DOHH2 (cell line): ENCODE measurements at regions not wholly inside any gene's neighbourhood (a gene's known extent, or its start where the extent isn't known, plus 50 kb on each side); places are given as distances from the start of the nearest gene placed in this dataset.

Experiments used
- H3F3A ChIP-seq: fragments of 200-600 bp; sonication (generic), shearing (Covaris generic); 2 replicates; pipeline ENCODE4 v1.6.0; 2016; ENCODE audit warnings: antibody characterized with exemption, mild to moderate bottlenecking; ENCODE audit not compliant: control insufficient read depth, insufficient read depth
- H3K27ac ChIP-seq: fragments of 200-600 bp; sonication (generic); 2 replicates; pipeline ENCODE4 v1.5.1; 2014; ENCODE audit warnings: low read depth, mild to moderate bottlenecking, low read length, moderate library complexity
- H3K27me3 ChIP-seq: fragments of 200-600 bp; sonication (generic); 2 replicates; pipeline ENCODE4 v1.6.1; 2014; ENCODE audit warnings: mild to moderate bottlenecking, low read length, mixed read lengths; ENCODE audit not compliant: control insufficient read depth
- H3K36me3 ChIP-seq: fragments of 200-600 bp; sonication (generic); 2 replicates; pipeline ENCODE4 v1.6.1; 2014; ENCODE audit warnings: mild to moderate bottlenecking, low read length, moderate library complexity, mixed read lengths; ENCODE audit not compliant: control insufficient read depth
- H3K4me1 ChIP-seq: fragments of 200-600 bp; sonication (generic); 2 replicates; pipeline ENCODE4 v1.6.1; 2014; ENCODE audit warnings: mild to moderate bottlenecking, low read length, mixed read lengths; ENCODE audit not compliant: control insufficient read depth
- H3K4me2 ChIP-seq: fragments of 200-600 bp; sonication (generic); 2 replicates; pipeline ENCODE4 v1.6.0; 2014; ENCODE audit warnings: mild to moderate bottlenecking, low read length, moderate library complexity
- H3K4me3 ChIP-seq: fragments of 200-600 bp; sonication (generic); 2 replicates; pipeline ENCODE4 v1.5.1; 2014; ENCODE audit warnings: mild to moderate bottlenecking, low read length, mixed read lengths
- H3K79me2 ChIP-seq: fragments of 200-600 bp; sonication (generic); 2 replicates; pipeline ENCODE4 v1.6.1; 2014; ENCODE audit warnings: mild to moderate bottlenecking, low read length, mixed read lengths; ENCODE audit not compliant: control insufficient read depth
- H3K9me2 ChIP-seq: fragments of 200-600 bp; sonication (generic); replicated peaks from 2 replicates; pipeline ENCODE4 v1.6.1; 2014; ENCODE audit warnings: mild to moderate bottlenecking, low read length, mixed read lengths; ENCODE audit not compliant: control insufficient read depth
- H3K9me3 ChIP-seq: fragments of 200-600 bp; sonication (generic); 2 replicates; pipeline ENCODE4 v1.6.1; 2014; ENCODE audit warnings: antibody characterized with exemption, low read length, mixed read lengths; ENCODE audit not compliant: control insufficient read depth, insufficient read depth
- H4K20me1 ChIP-seq: fragments of 200-600 bp; sonication (generic); 2 replicates; pipeline ENCODE4 v1.6.0; 2014; ENCODE audit warnings: low read depth, mild to moderate bottlenecking, antibody characterized with exemption, low read length, moderate library complexity; ENCODE audit not compliant: control insufficient read depth, insufficient read depth
- CTCF ChIP-seq: fragments of 200-600 bp; sonication (generic); IDR thresholded peaks from one replicate; pipeline ENCODE4 v1.5.1; 2014; ENCODE audit warnings: antibody characterized with exemption, mild to moderate bottlenecking, low read depth, low read length; ENCODE audit not compliant: poor library complexity, severe bottlenecking
- EZH2phosphoT487 ChIP-seq: fragments of 200-600 bp; sonication (generic); IDR thresholded peaks from 2 replicates; pipeline ENCODE4 v1.6.1; 2017; ENCODE audit warnings: borderline replicate concordance, mild to moderate bottlenecking, antibody characterized with exemption, low read length, moderate library complexity, mixed read lengths

GRCh38 chr6:4624726-4625125, 151.5 kb upstream of the CDYL start:
- H3K4me1 ChIP-seq = no peaks in the 10 kb centered on the region
- H3K9me2 ChIP-seq = no peaks in the 10 kb centered on the region
- no peaks in the 10 kb centered on the region for H3K79me2 ChIP-seq
- no peak overlapping the region for H3K4me2 ChIP-seq
- H3K4me3 ChIP-seq = no peak overlapping the region
- H3F3A ChIP-seq = no peaks in the 10 kb centered on the region
- H4K20me1 ChIP-seq = no peaks in the 10 kb centered on the region
- H3K27ac ChIP-seq = no peak overlapping the region
- no peaks in the 10 kb centered on the region for H3K27me3 ChIP-seq
- H3K36me3 ChIP-seq = no peaks in the 10 kb centered on the region
- no peak for TF ChIP-seq CTCF
- TF ChIP-seq EZH2phosphoT487 = no peak
- H3K9me3 ChIP-seq = peaks cover 5% of the 10 kb centered on the region

GRCh38 chr6:4620284-4621151, 155.7 kb upstream of the CDYL start:
- TF ChIP-seq EZH2phosphoT487 (no peak), CTCF (no peak)
- no peaks in the 10 kb centered on the region for H3K4me1 ChIP-seq
- H3K79me2 ChIP-seq = no peaks in the 10 kb centered on the region
- H3K4me2 ChIP-seq = no peak overlapping the region
- no peaks in the 10 kb centered on the region for H3F3A ChIP-seq
- H3K9me2 ChIP-seq = no peaks in the 10 kb centered on the region
- no peaks in the 10 kb centered on the region for H3K27me3 ChIP-seq
- H4K20me1 ChIP-seq = no peaks in the 10 kb centered on the region
- no peaks in the 10 kb centered on the region for H3K9me3 ChIP-seq
- H3K4me3 ChIP-seq = no peak overlapping the region
- no peaks in the 10 kb centered on the region for H3K36me3 ChIP-seq
- no peak overlapping the region for H3K27ac ChIP-seq

GRCh38 chr6:4616311-4616710, 159.9 kb upstream of the CDYL start:
- Histone ChIP-seq H4K20me1 (no peaks in the 10 kb centered on the region), H3F3A (no peaks in the 10 kb centered on the region), H3K27ac (no peak overlapping the region), H3K4me1 (no peaks in the 10 kb centered on the region), H3K79me2 (no peaks in the 10 kb centered on the region), H3K4me2 (no peak overlapping the region), H3K9me3 (no peaks in the 10 kb centered on the region), H3K9me2 (no peaks in the 10 kb centered on the region), H3K27me3 (no peaks in the 10 kb centered on the region), H3K4me3 (no peak overlapping the region), H3K36me3 (no peaks in the 10 kb centered on the region)
- TF ChIP-seq EZH2phosphoT487 (no peak), CTCF (no peak)
